ENCODE measurements at regions not wholly inside any gene's neighbourhood (a gene's known extent, or its start where the extent isn't known, plus 50 kb on each side); places are given as distances from the start of the nearest gene placed in this dataset.

DNA sequence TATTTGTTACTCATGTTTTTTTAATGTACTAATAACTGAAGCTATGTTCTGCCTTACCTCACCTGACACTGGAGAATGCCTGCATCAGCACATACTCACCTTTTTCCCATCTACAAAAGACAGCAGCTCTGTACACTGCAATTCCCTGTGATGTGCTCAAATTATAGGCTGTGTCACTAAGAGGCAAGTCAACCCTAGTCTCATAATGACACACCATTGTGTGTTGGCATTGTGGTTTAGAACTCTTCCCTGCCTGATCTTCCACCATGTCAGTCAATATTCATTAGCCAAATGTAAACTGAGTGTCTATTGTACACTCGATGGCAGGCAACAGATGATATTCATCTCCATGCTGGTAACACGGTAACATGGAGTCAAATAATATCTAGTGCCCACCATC, 332.1 kb upstream of the TCF4 start:
- H3K9me3 ChIP-seq (ENCODE audit: control insufficient read depth, insufficient read depth, low read length), result no peaks in the 10 kb centered on the region

DNA sequence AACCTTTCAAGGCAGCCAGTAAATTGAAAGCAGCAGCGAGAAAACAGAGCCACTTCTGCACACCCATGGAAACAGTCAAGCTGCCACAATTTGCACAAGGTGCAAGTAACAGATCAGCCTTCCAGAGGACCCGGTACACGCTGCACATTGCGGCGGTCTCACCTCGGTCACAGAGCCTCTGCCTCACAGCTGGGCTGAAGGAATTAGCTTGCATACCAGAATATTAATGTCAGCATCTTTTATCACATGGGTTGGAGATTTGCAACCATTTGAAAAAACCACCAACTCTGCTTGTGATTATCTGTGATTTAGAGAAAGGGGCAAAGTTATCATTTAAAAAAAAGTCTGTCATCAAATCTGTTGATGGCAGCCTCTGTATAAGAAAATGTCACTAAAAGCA, 330.5 kb upstream of the TCF4 start:
- CTCF ChIA-PET, result no interaction called here
- H3K4me3 ChIP-seq (ENCODE audit: low read depth, low read length), result no peak overlapping the region

More for the DNA sequence above, 332.1 kb upstream of the TCF4 start:
- Histone ChIP-seq H3K4me3 (ENCODE audit: low read depth, low read length) (no peak overlapping the region), H3K27me3 (ENCODE audit: control insufficient read depth, insufficient read depth, low read length) (no peaks in the 10 kb centered on the region), H3K27ac (ENCODE audit: low read depth, low read length) (no peak overlapping the region)
- ChIA-PET POLR2A (no interaction called here), CTCF (interaction anchor here (1.0 kb wide), 1 partner anchor 686 kb away, joined by 5 read pairs; no protein-coding TSS in a partner anchor)
- TF ChIP-seq, protein P1, sequence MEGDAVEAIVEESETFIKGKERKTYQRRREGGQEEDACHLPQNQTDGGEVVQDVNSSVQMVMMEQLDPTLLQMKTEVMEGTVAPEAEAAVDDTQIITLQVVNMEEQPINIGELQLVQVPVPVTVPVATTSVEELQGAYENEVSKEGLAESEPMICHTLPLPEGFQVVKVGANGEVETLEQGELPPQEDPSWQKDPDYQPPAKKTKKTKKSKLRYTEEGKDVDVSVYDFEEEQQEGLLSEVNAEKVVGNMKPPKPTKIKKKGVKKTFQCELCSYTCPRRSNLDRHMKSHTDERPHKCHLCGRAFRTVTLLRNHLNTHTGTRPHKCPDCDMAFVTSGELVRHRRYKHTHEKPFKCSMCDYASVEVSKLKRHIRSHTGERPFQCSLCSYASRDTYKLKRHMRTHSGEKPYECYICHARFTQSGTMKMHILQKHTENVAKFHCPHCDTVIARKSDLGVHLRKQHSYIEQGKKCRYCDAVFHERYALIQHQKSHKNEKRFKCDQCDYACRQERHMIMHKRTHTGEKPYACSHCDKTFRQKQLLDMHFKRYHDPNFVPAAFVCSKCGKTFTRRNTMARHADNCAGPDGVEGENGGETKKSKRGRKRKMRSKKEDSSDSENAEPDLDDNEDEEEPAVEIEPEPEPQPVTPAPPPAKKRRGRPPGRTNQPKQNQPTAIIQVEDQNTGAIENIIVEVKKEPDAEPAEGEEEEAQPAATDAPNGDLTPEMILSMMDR (IDR thresholded peaks at IDR 0.05; ENCODE audit: low read depth, low read length), result no peak
- no peak for DNase-seq (ENCODE audit: low read depth, low spot score)

DNA sequence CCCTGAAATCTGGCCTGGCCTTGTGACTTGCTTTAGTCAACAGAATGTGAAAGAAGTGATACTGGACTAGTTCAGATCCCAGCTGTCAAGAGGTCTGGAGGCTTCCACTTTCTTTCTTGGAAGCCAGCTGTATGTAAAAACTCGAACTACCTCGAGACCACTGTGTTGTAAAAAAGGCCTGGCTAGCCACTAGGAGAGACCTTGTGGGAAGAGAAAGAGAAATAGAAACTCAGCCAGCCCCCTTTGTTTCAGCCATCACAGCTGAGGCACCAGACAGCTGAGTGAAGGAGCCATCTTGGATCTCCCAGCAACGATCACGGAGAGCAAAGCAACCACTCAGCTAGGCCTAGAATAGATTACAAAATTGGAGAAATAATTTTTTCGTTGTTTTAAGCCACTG, 324.9 kb upstream of the TCF4 start:
- CTCF ChIA-PET, result no interaction called here
- POLR2A ChIA-PET, result no interaction called here
- Histone ChIP-seq H3K27ac (ENCODE audit: low read depth, low read length) (no peak overlapping the region), H3K27me3 (ENCODE audit: control insufficient read depth, insufficient read depth, low read length) (no peaks in the 10 kb centered on the region), H3K4me3 (ENCODE audit: low read depth, low read length) (no peak overlapping the region), H3K9me3 (ENCODE audit: control insufficient read depth, insufficient read depth, low read length) (no peaks in the 10 kb centered on the region)
- no peak for DNase-seq (ENCODE audit: low read depth, low spot score)
- TF ChIP-seq, protein P1 (IDR thresholded peaks at IDR 0.05; ENCODE audit: low read depth, low read length), result no peak

More for the DNA sequence above, 330.5 kb upstream of the TCF4 start:
- H3K27me3 ChIP-seq (ENCODE audit: control insufficient read depth, insufficient read depth, low read length), result no peaks in the 10 kb centered on the region
- no peak for DNase-seq (ENCODE audit: low read depth, low spot score)
- H3K9me3 ChIP-seq (ENCODE audit: control insufficient read depth, insufficient read depth, low read length), result no peaks in the 10 kb centered on the region
- TF ChIP-seq, protein P1 (IDR thresholded peaks at IDR 0.05; ENCODE audit: low read depth, low read length), result no peak
- H3K27ac ChIP-seq (ENCODE audit: low read depth, low read length), result no peak overlapping the region
- POLR2A ChIA-PET, result no interaction called here

DNA sequence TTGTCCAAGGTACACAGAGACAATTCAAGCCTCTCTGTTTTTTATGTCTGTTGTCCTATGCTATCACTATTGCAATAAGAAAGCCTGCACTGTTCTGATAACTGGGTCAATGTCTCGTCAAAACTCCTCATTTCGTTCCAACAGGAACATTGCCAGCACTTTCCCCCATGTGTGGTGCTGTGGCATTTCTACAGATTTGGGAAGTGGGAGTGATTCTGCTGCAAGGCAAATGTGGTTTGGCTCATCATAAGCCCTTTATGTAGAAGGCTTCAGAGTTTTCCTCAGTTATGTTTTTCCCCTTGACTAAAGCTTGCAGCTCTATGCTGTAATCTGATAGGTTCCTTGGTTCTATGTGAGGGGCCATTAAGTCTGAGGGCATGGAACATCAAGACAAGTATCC, 324.1 kb upstream of the TCF4 start:
- POLR2A ChIA-PET, result no interaction called here

DNA sequence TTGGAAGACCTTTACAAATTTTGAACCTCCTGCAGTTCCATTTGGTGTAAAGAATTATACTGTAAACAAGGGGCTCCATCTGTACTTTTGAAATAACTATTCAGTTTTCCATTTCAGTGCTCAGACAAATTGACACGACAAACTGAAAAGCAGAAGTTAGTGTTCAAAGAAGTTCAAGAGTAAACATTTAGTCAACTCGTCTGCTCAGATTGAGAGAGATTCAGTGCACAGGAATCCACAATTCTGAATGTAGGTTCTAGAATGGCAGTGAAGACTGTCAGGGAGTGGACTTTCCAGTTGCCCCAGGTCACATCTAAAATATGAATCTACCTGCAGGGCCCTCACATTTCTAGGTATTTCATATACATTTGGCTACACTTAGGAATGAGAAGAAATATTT, 322.3 kb upstream of the TCF4 start:
- Histone ChIP-seq H3K27me3 (ENCODE audit: control insufficient read depth, insufficient read depth, low read length) (no peaks in the 10 kb centered on the region), H3K4me3 (ENCODE audit: low read depth, low read length) (no peak overlapping the region), H3K9me3 (ENCODE audit: control insufficient read depth, insufficient read depth, low read length) (no peaks in the 10 kb centered on the region), H3K27ac (ENCODE audit: low read depth, low read length) (no peak overlapping the region)
- TF ChIP-seq, protein P1 (IDR thresholded peaks at IDR 0.05; ENCODE audit: low read depth, low read length), result no peak
- DNase-seq (ENCODE audit: low read depth, low spot score), result no peak
- ChIA-PET CTCF (no interaction called here), POLR2A (no interaction called here)

More for the DNA sequence above, 324.1 kb upstream of the TCF4 start:
- CTCF ChIA-PET, result no interaction called here
- DNase-seq (ENCODE audit: low read depth, low spot score), result no peak
- no peaks in the 10 kb centered on the region for H3K9me3 ChIP-seq (ENCODE audit: control insufficient read depth, insufficient read depth, low read length)
- no peak overlapping the region for H3K4me3 ChIP-seq (ENCODE audit: low read depth, low read length)
- H3K27me3 ChIP-seq (ENCODE audit: control insufficient read depth, insufficient read depth, low read length), result no peaks in the 10 kb centered on the region
- H3K27ac ChIP-seq (ENCODE audit: low read depth, low read length), result no peak overlapping the region
- TF ChIP-seq, protein P1 (IDR thresholded peaks at IDR 0.05; ENCODE audit: low read depth, low read length), result no peak

Measured in AG04450 (cell line).